ENCODE measurements at regions not wholly inside any gene's neighbourhood (a gene's known extent, or its start where the extent isn't known, plus 50 kb on each side); places are given as distances from the start of the nearest gene placed in this dataset.

GRCh38 chr17:55580596-55581133 lies 69.4 kb upstream of the SMIM36 start:
- TF ChIP-seq, protein P1, sequence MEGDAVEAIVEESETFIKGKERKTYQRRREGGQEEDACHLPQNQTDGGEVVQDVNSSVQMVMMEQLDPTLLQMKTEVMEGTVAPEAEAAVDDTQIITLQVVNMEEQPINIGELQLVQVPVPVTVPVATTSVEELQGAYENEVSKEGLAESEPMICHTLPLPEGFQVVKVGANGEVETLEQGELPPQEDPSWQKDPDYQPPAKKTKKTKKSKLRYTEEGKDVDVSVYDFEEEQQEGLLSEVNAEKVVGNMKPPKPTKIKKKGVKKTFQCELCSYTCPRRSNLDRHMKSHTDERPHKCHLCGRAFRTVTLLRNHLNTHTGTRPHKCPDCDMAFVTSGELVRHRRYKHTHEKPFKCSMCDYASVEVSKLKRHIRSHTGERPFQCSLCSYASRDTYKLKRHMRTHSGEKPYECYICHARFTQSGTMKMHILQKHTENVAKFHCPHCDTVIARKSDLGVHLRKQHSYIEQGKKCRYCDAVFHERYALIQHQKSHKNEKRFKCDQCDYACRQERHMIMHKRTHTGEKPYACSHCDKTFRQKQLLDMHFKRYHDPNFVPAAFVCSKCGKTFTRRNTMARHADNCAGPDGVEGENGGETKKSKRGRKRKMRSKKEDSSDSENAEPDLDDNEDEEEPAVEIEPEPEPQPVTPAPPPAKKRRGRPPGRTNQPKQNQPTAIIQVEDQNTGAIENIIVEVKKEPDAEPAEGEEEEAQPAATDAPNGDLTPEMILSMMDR (IDR thresholded peaks at IDR 0.05; ENCODE audit: low read depth, low read length, missing control alignments), result no peak
- DNase-seq (ENCODE audit: extremely low read depth, low read depth), result no peak
- H3K4me3 ChIP-seq (replicated peaks; ENCODE audit: low read depth, low read length), result no peak overlapping the region

DNA sequence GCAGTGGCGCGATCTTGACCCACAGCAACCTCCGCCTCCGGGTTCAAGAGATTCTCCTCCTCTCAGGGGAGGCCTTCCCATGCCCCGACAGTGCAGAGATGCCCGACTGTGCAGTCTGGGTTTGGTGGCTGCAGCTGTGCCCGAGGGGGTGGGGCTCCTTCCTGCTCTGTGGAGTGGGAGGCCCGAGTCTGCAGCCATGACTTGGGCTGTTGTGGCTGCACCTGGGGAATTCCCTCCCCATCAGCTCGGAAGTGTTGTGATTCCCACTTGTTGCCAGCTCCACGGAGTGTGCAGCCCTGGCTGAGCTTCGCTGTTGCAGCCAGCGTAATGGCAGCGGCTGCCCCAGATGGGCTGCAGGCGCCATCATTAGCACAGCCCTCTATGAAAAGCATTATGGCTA lies 66.4 kb upstream of the SMIM36 start:
- TF ChIP-seq, protein P1 (IDR thresholded peaks at IDR 0.05; ENCODE audit: low read depth, low read length, missing control alignments), result no peak
- no peak for DNase-seq (ENCODE audit: extremely low read depth, low read depth)
- H3K4me3 ChIP-seq (replicated peaks; ENCODE audit: low read depth, low read length), result no peak overlapping the region

DNA sequence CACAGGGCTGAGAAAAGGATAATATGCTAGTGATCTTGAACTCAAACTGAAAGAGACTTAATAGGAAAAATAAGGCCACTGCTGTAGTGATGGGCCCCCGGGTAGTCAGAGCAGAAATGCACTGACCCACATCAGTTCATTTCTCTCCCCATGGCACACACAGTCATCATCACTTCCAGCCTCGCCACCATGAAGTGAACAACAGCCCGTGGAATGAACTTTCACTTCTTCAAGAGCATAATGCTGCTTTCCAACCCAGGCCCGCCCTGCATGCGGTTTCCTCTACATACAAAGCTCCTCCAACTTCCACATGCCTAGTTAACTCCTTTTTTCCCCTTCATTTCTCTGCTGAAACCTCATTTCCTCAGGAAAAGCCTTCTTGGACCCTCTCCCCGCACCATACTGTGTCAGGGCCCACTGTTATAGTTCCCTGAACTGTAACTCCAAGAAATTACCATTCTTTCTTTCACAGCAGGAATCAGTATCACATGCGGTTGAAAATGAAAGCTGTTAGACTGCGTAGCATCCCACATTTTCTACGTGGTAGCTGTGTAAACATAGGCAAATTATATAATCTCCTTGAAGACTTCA lies 65.8 kb upstream of the SMIM36 start:
- H3K4me3 ChIP-seq (replicated peaks; ENCODE audit: low read depth, low read length), result peak overlapping the region; percentile 6; the same call in 1 of the 2 replicates
- peak; percentile 31 for DNase-seq (ENCODE audit: extremely low read depth, low read depth)
- TF ChIP-seq, protein P1 (IDR thresholded peaks at IDR 0.05; ENCODE audit: low read depth, low read length, missing control alignments), result no peak

DNA sequence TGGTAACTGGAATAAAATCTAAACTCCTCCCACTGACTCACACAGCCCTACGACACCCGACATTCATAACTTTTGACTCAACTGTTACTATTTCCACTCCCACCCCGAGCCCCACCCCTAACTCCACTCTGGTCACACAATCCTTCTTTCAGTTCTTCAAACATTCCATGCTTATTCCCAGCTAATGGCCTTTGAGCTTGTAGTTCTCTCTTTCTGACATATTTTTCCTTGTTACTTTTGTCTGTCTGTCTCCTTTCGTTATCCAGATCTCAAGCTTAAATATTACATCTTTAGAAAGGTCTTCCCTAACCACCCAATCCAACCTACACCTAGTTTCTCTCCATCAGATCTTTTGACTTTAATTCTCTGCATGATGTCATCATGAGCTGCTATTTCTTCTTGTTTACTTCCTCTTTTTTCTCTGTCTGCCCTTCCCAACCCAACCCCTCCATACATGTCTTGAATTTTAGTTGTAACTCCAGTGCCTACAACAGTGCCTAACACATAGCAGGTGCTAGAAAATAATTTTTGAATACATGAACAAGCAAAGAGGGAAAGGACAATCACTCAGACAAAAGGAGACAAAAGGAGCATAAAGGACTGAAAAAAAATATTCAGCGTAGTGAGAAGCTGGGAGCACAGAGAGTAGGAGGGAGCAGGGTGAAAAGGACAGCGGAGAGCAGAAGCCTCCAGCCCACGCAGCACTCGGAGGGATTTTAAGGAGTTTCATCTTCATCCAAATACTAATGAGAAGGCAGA lies 65.2 kb upstream of the SMIM36 start:
- TF ChIP-seq, protein P1 (IDR thresholded peaks at IDR 0.05; ENCODE audit: low read depth, low read length, missing control alignments), result no peak
- peak; percentile 40 for DNase-seq (ENCODE audit: extremely low read depth, low read depth)
- H3K4me3 ChIP-seq (replicated peaks; ENCODE audit: low read depth, low read length), result 0 out of 2 replicates have a peak overlapping the region, but pooled peaks have one; percentile 1

DNA sequence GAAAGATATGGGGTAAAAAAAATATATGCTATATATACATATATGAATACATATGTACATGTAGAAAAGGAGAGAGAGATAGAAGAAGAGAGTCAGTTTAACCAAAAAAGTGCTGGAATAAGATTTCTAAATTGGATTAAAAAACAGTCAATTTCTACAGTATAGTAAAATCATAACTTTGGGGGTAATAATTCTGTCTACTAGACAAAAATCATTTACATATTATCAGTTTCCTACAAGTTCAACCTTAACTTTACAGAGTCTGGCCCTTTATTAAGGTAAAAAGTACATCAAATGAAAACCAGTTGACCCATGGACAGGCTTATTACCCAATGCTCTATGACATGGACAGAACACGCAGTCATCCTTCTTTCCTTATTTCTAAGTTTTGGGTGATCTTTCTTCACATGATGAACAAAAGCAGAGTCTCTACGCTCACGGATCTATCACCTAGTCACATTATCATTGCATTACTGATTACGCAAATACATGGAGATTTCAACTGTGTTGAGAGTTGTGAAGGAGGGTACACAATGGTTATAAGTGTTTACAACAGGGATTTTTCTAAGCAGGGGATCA lies 63.9 kb upstream of the SMIM36 start:
- DNase-seq (ENCODE audit: extremely low read depth, low read depth), result no peak
- no peak overlapping the region for H3K4me3 ChIP-seq (replicated peaks; ENCODE audit: low read depth, low read length)
- TF ChIP-seq, protein P1 (IDR thresholded peaks at IDR 0.05; ENCODE audit: low read depth, low read length, missing control alignments), result no peak

- TF ChIP-seq, protein P1 (IDR thresholded peaks at IDR 0.05; ENCODE audit: low read depth, low read length, missing control alignments), result no peak
- DNase-seq (ENCODE audit: extremely low read depth, low read depth), result no peak
- H3K4me3 ChIP-seq (replicated peaks; ENCODE audit: low read depth, low read length), result no peak overlapping the region
These were observed 61.3 kb upstream of the SMIM36 start for GRCh38 chr17:55572599-55572998.

Data from HFF-Myc (cell line).